ENCODE measurements at regions not wholly inside any gene's neighbourhood (a gene's known extent, or its start where the extent isn't known, plus 50 kb on each side); places are given as distances from the start of the nearest gene placed in this dataset.
"Not testable (repeated sequence)": the region's sequence is repeated elsewhere in the genome, so short reads cannot be mapped to it uniquely, and the experiment has no call there.

DNA sequence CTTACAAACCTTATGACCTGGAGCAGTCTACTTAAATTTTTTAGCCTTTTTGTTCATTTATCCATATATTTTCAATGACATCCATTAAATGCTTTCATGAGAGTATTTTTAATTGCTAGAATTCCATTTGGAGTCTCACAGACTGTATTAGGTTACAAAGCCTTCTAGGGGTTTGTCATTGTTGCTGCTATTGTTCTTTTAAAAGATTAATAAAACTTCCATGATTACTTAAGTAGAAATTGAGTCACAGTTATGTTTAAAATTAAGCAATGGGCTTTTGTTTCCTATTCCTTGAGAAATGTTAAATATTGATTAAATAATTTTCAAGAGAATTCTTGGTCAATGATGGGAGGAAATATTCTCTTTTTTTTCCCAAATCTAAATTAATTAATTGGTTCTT lies 1408.4 kb upstream of the RAG2 start:
- no peak overlapping the region for H3K27ac Mint-ChIP-seq
- no peak for ATAC-seq
- no peaks in the 10 kb centered on the region for H3K4me1 Mint-ChIP-seq
- H3K36me3 Mint-ChIP-seq: no peaks in the 10 kb centered on the region
- H3K4me3 Mint-ChIP-seq: no peak overlapping the region
- peaks cover 10% of the 10 kb centered on the region for H3K9me3 Mint-ChIP-seq
- no peaks in the 10 kb centered on the region for H3K27me3 Mint-ChIP-seq

- H3K4me1 Mint-ChIP-seq: no peaks in the 10 kb centered on the region
- peaks cover 10% of the 10 kb centered on the region for H3K9me3 Mint-ChIP-seq
- no peak overlapping the region for H3K4me3 Mint-ChIP-seq
- H3K36me3 Mint-ChIP-seq: no peaks in the 10 kb centered on the region
- no peaks in the 10 kb centered on the region for H3K27me3 Mint-ChIP-seq
- no peak overlapping the region for H3K27ac Mint-ChIP-seq
- ATAC-seq: no peak
Observed at GRCh38 chr11:38005597-38005996, 1407.6 kb upstream of the RAG2 start.

- no peaks in the 10 kb centered on the region for H3K36me3 Mint-ChIP-seq
- H3K9me3 Mint-ChIP-seq: peaks cover 10% of the 10 kb centered on the region
- no peak for ATAC-seq
- no peaks in the 10 kb centered on the region for H3K4me1 Mint-ChIP-seq
- H3K27me3 Mint-ChIP-seq: no peaks in the 10 kb centered on the region
- H3K4me3 Mint-ChIP-seq: no peak overlapping the region
- H3K27ac Mint-ChIP-seq: no peak overlapping the region
Observed at GRCh38 chr11:37999171-37999570, 1401.1 kb upstream of the RAG2 start.

DNA sequence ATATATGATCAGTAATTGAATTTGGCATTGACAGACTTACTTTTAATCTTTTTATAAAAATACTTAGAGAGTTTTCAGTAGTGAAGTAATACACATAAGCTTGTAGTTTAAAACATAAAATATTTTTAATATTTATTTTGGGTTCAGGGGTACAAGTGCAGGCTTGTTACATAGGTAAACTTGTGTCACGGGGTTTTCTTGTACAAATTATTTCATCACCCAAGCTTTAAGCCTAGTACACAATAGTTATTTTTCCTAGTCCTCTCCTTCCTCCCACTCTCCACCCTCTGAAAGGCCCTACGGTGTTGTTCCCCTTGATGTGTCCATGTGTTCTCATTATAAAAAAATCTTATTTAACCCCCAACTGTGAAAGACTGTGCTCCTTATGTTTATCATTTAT lies 1397.8 kb upstream of the RAG2 start:
- H3K27ac Mint-ChIP-seq: no peak overlapping the region
- ATAC-seq: no peak
- H3K36me3 Mint-ChIP-seq: no peaks in the 10 kb centered on the region
- H3K4me1 Mint-ChIP-seq: no peaks in the 10 kb centered on the region
- peaks cover 9% of the 10 kb centered on the region for H3K9me3 Mint-ChIP-seq
- no peak overlapping the region for H3K4me3 Mint-ChIP-seq
- no peaks in the 10 kb centered on the region for H3K27me3 Mint-ChIP-seq

DNA sequence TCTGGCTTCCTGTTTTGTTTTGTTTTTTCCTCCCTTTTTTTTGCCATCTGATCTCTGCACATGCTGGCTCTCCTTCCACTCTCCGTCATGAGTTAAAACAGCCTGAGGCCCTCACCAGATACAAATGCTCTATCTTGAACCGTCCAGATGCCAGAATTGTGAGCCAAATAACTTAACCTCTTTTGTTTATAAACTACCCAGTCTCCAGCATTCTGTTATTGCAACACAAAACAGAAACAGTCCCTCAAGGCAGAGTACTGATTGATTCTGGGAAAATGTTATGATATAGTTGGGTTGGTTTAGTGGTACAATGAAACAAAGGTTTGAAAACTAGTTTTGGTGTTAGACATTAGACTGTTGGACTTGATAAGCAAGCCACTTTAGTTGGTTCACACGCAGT lies 1390.0 kb upstream of the RAG2 start:
- Mint-ChIP-seq H3K27ac (no peak overlapping the region), H3K9me3 (peaks cover 5% of the 10 kb centered on the region), H3K4me3 (no peak overlapping the region), H3K27me3 (no peaks in the 10 kb centered on the region), H3K4me1 (no peaks in the 10 kb centered on the region), H3K36me3 (no peaks in the 10 kb centered on the region)
- no peak for ATAC-seq

GRCh38 chr11:37984991-37985390 lies 1387.0 kb upstream of the RAG2 start:
- Mint-ChIP-seq H3K4me3 (no peak overlapping the region), H3K36me3 (no peaks in the 10 kb centered on the region), H3K9me3 (no peaks in the 10 kb centered on the region), H3K27ac (no peak overlapping the region), H3K4me1 (no peaks in the 10 kb centered on the region), H3K27me3 (no peaks in the 10 kb centered on the region)
- no peak for ATAC-seq

- H3K4me3 Mint-ChIP-seq: no peak overlapping the region
- H3K27ac Mint-ChIP-seq: no peak overlapping the region
- H3K9me3 Mint-ChIP-seq: no peaks in the 10 kb centered on the region
- no peaks in the 10 kb centered on the region for H3K27me3 Mint-ChIP-seq
- ATAC-seq: no peak
- no peaks in the 10 kb centered on the region for H3K4me1 Mint-ChIP-seq
- no peaks in the 10 kb centered on the region for H3K36me3 Mint-ChIP-seq
Observed at GRCh38 chr11:37978647-37979046, 1380.6 kb upstream of the RAG2 start.

GRCh38 chr11:37973941-37974340 lies 1375.9 kb upstream of the RAG2 start:
- Mint-ChIP-seq H3K9me3 (peaks cover 2% of the 10 kb centered on the region), H3K27ac (no peak overlapping the region), H3K4me1 (no peaks in the 10 kb centered on the region), H3K27me3 (no peaks in the 10 kb centered on the region), H3K36me3 (no peaks in the 10 kb centered on the region), H3K4me3 (no peak overlapping the region)
- no peak for ATAC-seq

- Mint-ChIP-seq H3K4me1 (no peaks in the 10 kb centered on the region), H3K36me3 (no peaks in the 10 kb centered on the region), H3K27me3 (no peaks in the 10 kb centered on the region), H3K9me3 (peaks cover 2% of the 10 kb centered on the region), H3K27ac (no peak overlapping the region), H3K4me3 (no peak overlapping the region)
- ATAC-seq: no peak
Observed at GRCh38 chr11:37972691-37973090, 1374.7 kb upstream of the RAG2 start.

DNA sequence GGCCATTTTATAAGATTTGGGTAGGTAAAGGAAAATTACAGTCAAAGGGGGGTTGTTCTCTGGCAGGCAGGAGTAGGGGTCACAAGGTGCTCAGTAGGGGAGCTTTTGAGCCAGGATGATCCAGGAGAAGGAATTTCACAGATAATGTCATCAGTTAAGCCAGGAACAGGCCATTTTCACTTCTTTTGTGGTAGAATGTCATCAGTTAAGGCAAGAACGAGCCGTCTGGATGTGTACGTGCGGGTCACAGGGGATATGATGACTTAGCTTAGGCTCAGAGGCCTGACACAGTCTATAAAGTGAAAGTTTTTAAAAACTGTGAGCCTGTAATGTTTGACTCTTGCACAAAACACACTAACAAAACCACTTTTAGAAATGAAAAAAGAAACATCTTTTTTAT lies 1371.3 kb upstream of the RAG2 start:
- H3K4me1 Mint-ChIP-seq, ATAC-seq, H3K9me3 Mint-ChIP-seq, H3K4me3 Mint-ChIP-seq, H3K27ac Mint-ChIP-seq, H3K27me3 Mint-ChIP-seq, H3K36me3 Mint-ChIP-seq: not testable (repeated sequence)

DNA sequence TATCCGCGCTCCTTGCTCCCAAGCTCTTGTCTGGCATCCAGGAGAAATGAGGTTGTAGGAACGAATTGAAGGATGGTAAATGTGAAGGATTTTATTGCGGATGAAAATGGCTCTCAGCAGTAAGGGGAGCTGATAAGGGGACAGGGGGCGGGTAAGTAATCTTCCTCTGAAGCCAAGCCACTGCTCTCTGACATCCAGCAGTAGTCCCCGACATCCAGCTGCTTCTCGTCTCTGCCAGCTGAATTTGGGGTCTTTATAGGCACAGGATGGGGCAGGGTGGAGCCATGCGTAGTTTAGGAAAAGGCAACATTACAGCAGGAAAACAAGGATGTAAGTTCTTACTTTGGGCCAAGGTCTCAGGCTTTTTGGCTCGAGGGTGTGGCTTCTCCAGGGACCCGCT lies 1370.1 kb upstream of the RAG2 start:
- Mint-ChIP-seq H3K27me3 (no peaks in the 10 kb centered on the region), H3K36me3 (no peaks in the 10 kb centered on the region), H3K4me3 (no peak overlapping the region), H3K27ac (no peak overlapping the region), H3K4me1 (no peaks in the 10 kb centered on the region), H3K9me3 (peaks cover 5% of the 10 kb centered on the region)
- no peak for ATAC-seq

DNA sequence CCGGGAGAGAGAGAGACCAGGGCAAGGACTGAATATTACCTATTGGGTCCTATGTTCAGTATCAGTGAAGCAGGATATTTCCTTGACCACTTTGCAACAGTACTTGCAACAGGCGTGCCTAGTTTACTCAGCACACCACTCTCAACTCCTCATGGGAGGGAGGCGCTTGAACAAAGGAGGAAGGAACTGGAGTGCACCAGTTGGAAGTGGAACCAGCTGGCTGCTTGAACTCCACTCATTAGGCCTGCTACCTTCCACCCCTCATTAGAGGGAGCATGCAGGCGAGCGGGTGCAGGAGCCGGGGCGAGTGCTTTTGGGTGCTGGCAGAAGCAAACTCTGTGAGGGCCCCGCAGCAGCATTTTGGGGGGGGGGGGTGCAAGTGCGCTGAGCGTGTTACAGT lies 1369.6 kb upstream of the RAG2 start:
- Mint-ChIP-seq H3K27me3 (no peaks in the 10 kb centered on the region), H3K4me3 (no peak overlapping the region), H3K27ac (no peak overlapping the region), H3K9me3 (peaks cover 5% of the 10 kb centered on the region), H3K36me3 (no peaks in the 10 kb centered on the region), H3K4me1 (no peaks in the 10 kb centered on the region)
- ATAC-seq: no peak

GRCh38 chr11:37963440-37963839 lies 1365.4 kb upstream of the RAG2 start:
- Mint-ChIP-seq H3K36me3 (no peaks in the 10 kb centered on the region), H3K4me1 (no peaks in the 10 kb centered on the region)
- no peak for ATAC-seq

GRCh38 chr11:37957717-37958116 lies 1359.7 kb upstream of the RAG2 start:
- no peak for ATAC-seq
- H3K27me3 Mint-ChIP-seq: no peaks in the 10 kb centered on the region
- H3K27ac Mint-ChIP-seq: no peak overlapping the region
- H3K36me3 Mint-ChIP-seq: no peaks in the 10 kb centered on the region
- no peak overlapping the region for H3K4me3 Mint-ChIP-seq
- H3K4me1 Mint-ChIP-seq: no peaks in the 10 kb centered on the region
- peaks cover 11% of the 10 kb centered on the region for H3K9me3 Mint-ChIP-seq

More at GRCh38 chr11:37963440-37963839, 1365.4 kb upstream of the RAG2 start:
- no peaks in the 10 kb centered on the region for H3K27me3 Mint-ChIP-seq
- no peak overlapping the region for H3K27ac Mint-ChIP-seq
- H3K4me3 Mint-ChIP-seq: no peak overlapping the region
- peaks cover 11% of the 10 kb centered on the region for H3K9me3 Mint-ChIP-seq

DNA sequence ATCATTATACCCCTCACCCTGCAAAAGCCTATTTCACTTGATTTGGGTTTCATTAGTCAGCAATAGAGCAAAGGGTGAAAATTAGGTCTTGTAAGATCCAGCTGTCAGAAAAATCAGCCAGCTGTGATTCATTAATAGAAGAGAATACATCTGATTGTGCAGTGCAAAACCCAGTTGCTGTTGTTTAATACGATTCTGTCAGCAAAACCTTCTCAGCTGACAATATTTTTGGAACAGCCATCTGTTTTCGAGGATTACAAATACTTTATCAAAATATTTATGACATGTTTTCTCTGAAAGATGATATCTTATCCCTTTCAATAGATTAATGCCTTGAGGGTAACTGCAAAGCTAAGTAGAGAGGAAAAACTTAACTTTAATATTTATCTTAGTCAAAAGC lies 1354.0 kb upstream of the RAG2 start:
- no peak overlapping the region for H3K27ac Mint-ChIP-seq
- no peaks in the 10 kb centered on the region for H3K4me1 Mint-ChIP-seq
- peaks cover 3% of the 10 kb centered on the region for H3K9me3 Mint-ChIP-seq
- H3K4me3 Mint-ChIP-seq: no peak overlapping the region
- no peaks in the 10 kb centered on the region for H3K36me3 Mint-ChIP-seq
- H3K27me3 Mint-ChIP-seq: no peaks in the 10 kb centered on the region
- ATAC-seq: no peak

DNA sequence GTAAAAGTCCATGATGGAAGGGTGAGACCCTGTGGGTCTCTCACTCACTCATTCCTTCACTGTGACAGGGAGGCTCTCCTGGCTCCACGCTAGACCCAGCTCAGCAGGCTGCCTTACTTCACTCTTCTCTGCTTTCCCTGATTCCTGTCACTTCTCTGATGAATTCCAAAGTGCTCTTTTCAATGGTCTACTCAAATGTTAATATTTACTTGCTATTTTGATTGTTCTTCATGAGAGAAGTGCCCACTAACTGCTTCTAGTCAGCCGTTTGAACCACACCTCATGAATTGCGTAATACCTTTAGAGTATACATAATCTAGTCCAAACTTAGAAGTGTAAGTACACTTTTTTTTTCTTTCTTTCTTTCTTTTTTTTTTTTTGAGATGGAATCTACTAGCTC lies 1350.2 kb upstream of the RAG2 start:
- H3K27me3 Mint-ChIP-seq: no peaks in the 10 kb centered on the region
- no peaks in the 10 kb centered on the region for H3K4me1 Mint-ChIP-seq
- no peak overlapping the region for H3K27ac Mint-ChIP-seq
- H3K4me3 Mint-ChIP-seq: no peak overlapping the region
- H3K36me3 Mint-ChIP-seq: no peaks in the 10 kb centered on the region
- ATAC-seq: no peak
- peaks cover 10% of the 10 kb centered on the region for H3K9me3 Mint-ChIP-seq

- no peak for ATAC-seq
- Mint-ChIP-seq H3K4me3 (no peak overlapping the region), H3K36me3 (no peaks in the 10 kb centered on the region), H3K27me3 (no peaks in the 10 kb centered on the region), H3K4me1 (no peaks in the 10 kb centered on the region), H3K9me3 (peaks cover 12% of the 10 kb centered on the region), H3K27ac (no peak overlapping the region)
Observed at GRCh38 chr11:37947821-37948220, 1349.8 kb upstream of the RAG2 start.

All from stimulated activated memory B cell treated with anti-CD40 and anti-IgM and Interleukin-4, amounts not matched to agents 10 μg/mL and 1 μg/mL and 100 μg/mL, for 72 hours (primary cell).